Caco-2 (cell line): ENCODE measurements at regions not wholly inside any gene's neighbourhood (a gene's known extent, or its start where the extent isn't known, plus 50 kb on each side); places are given as distances from the start of the nearest gene placed in this dataset.

ENCODE experiments used
- BruUV-seq: library from RNA; stranded (reverse); fragments of 400-500 nt; replicated peaks from 2 replicates; lab custom pipeline; 2021; lab: Mats Ljungman, UMichigan
- CTCF ChIA-PET: fragments of 300-600 bp; sonication (Branson Sonifier 250); formaldehyde crosslinking; loops from one replicate; lab custom pipeline; 2022; ENCODE audit warnings: antibody characterized with exemption; lab: Charles Lee
- POLR2A ChIA-PET: fragments of 300-600 bp; sonication (Branson Sonifier 250); formaldehyde crosslinking; loops from one replicate; lab custom pipeline; 2022; ENCODE audit warnings: antibody characterized with exemption; lab: Charles Lee
- DNase-seq, 2 experiments: peaks; one replicate each; pipeline versions ENCODE4 v3.0.0 to v3.0.0-alpha.2; 2020 to 2022
- H3K27me3 ChIP-seq: replicated peaks from 2 replicates; pipeline ENCODE4 v1.6.0; 2011; ENCODE audit warnings: low read length; ENCODE audit not compliant: control insufficient read depth, insufficient read depth
- H3K36me3 ChIP-seq: 2 replicates; pipeline ENCODE4 v1.5.1; 2011; ENCODE audit warnings: low read length; ENCODE audit not compliant: control insufficient read depth, insufficient read depth
- H3K4me1 ChIP-seq: fragments of 250-450 bp; sonication (Bioruptor Pico); 2 replicates; pipeline ENCODE4 v1.5.1; 2020; ENCODE audit warnings: mild to moderate bottlenecking
- H3K4me3 ChIP-seq: 2 replicates; pipeline ENCODE4 v1.5.1; 2011; ENCODE audit warnings: low read depth, mild to moderate bottlenecking, control low read depth, low read length
- H3K9me3 ChIP-seq: fragments of 250-450 bp; sonication (Bioruptor Pico); 2 replicates; pipeline ENCODE4 v1.5.1; 2020; ENCODE audit warnings: mild to moderate bottlenecking, moderate library complexity
- H3K27ac Mint-ChIP-seq: one replicate; pipeline ENCODE4 v1.8.0; 2022; ENCODE audit warnings: mixed read lengths; ENCODE audit not compliant: unreplicated experiment
- H3K27me3 Mint-ChIP-seq: one replicate; pipeline ENCODE4 v1.8.0; 2022; ENCODE audit warnings: mixed read lengths; ENCODE audit not compliant: insufficient read depth, unreplicated experiment
- H3K36me3 Mint-ChIP-seq: one replicate; pipeline ENCODE4 v1.8.0; 2022; ENCODE audit warnings: mild to moderate bottlenecking, mixed read lengths; ENCODE audit not compliant: insufficient read depth, unreplicated experiment
- H3K4me1 Mint-ChIP-seq: one replicate; pipeline ENCODE4 v1.8.0; 2022; ENCODE audit warnings: low read depth, mixed read lengths; ENCODE audit not compliant: unreplicated experiment
- H3K4me3 Mint-ChIP-seq: one replicate; pipeline ENCODE4 v1.8.0; 2022; ENCODE audit warnings: mild to moderate bottlenecking, moderate library complexity, mixed read lengths; ENCODE audit not compliant: unreplicated experiment
- H3K9me3 Mint-ChIP-seq: one replicate; pipeline ENCODE4 v1.8.0; 2022; ENCODE audit warnings: mixed read lengths; ENCODE audit not compliant: unreplicated experiment
- CTCF ChIP-seq, 2 experiments: fragments of 200-600 bp in 1 of 2; IDR thresholded peaks; 1 replicate in 1 of 2; 2 replicates in 1 of 2; pipeline versions ENCODE4 v1.5.1 to v1.8.0; 2011 to 2022; ENCODE audit warnings: antibody characterized with exemption in 1 of 2, control low read depth in 1 of 2, inconsistent platforms in 1 of 2, low read depth in 1 of 2, low read length in 1 of 2, mild to moderate bottlenecking in 1 of 2, moderate library complexity in 1 of 2; ENCODE audit not compliant: insufficient read depth in 1 of 2, severe bottlenecking in 1 of 2, unreplicated experiment in 1 of 2
- intact Hi-C: fragments of 100-400 bp; cut with micrococcal nuclease; formaldehyde crosslinking; loops from one replicate; pipeline ENCODE4 v1.10.0; 2022; ENCODE audit not compliant: unreplicated experiment

GRCh38 chr17:31744511-31744951 is 114.5 kb downstream of the COPRS start:
- H3K4me1 Mint-ChIP-seq, result peaks cover 15% of the 10 kb centered on the region
- CTCF ChIA-PET, result no interaction called here

GRCh38 chr17:31743797-31744196 is 115.2 kb downstream of the COPRS start:
- Mint-ChIP-seq H3K27me3 (no peaks in the 10 kb centered on the region), H3K36me3 (no peaks in the 10 kb centered on the region), H3K9me3 (no peaks in the 10 kb centered on the region), H3K27ac (no peak overlapping the region), H3K4me3 (no peak overlapping the region), H3K4me1 (peaks cover 15% of the 10 kb centered on the region)
- intact Hi-C loops, result no loop called here
- Histone ChIP-seq H3K27me3 (no peaks in the 10 kb centered on the region), H3K4me3 (no peak overlapping the region), H3K9me3 (no peaks in the 10 kb centered on the region), H3K36me3 (no peaks in the 10 kb centered on the region), H3K4me1 (peaks cover 7% of the 10 kb centered on the region)
- TF ChIP-seq CTCF (IDR thresholded peaks at IDR 0.05; ENCODE audit: insufficient read depth in 1 of 2, low read depth in 1 of 2, low read length in 1 of 2, severe bottlenecking in 1 of 2, unreplicated experiment in 1 of 2), result no peak
- CTCF ChIA-PET, result no interaction called here
- DNase-seq, result no peak
- no TSS peak for BruUV-seq
- POLR2A ChIA-PET, result interaction anchor here (0.5 kb wide), 1 partner anchor 162 kb away, joined by 3 read pairs; no protein-coding TSS in a partner anchor

More at GRCh38 chr17:31744511-31744951, 114.5 kb downstream of the COPRS start:
- BruUV-seq, result no TSS peak
- H3K4me3 ChIP-seq, result no peak overlapping the region
- H3K9me3 ChIP-seq, result no peaks in the 10 kb centered on the region
- no peak for DNase-seq
- Mint-ChIP-seq H3K36me3 (no peaks in the 10 kb centered on the region), H3K27ac (no peak overlapping the region), H3K27me3 (no peaks in the 10 kb centered on the region), H3K4me3 (no peak overlapping the region), H3K9me3 (no peaks in the 10 kb centered on the region)
- no peaks in the 10 kb centered on the region for H3K36me3 ChIP-seq
- no peak for TF ChIP-seq CTCF (IDR thresholded peaks at IDR 0.05; ENCODE audit: insufficient read depth in 1 of 2, low read depth in 1 of 2, low read length in 1 of 2, severe bottlenecking in 1 of 2, unreplicated experiment in 1 of 2)
- peaks cover 7% of the 10 kb centered on the region for H3K4me1 ChIP-seq
- intact Hi-C loops, result no loop called here
- POLR2A ChIA-PET, result no interaction called here
- no peaks in the 10 kb centered on the region for H3K27me3 ChIP-seq

GRCh38 chr17:31741371-31741770 is 117.7 kb downstream of the COPRS start:
- Mint-ChIP-seq H3K27ac (no peak overlapping the region), H3K9me3 (no peaks in the 10 kb centered on the region), H3K36me3 (no peaks in the 10 kb centered on the region), H3K4me3 (no peak overlapping the region), H3K27me3 (no peaks in the 10 kb centered on the region), H3K4me1 (peaks cover 15% of the 10 kb centered on the region)
- intact Hi-C loops, result no loop called here
- Histone ChIP-seq H3K4me3 (no peak overlapping the region), H3K4me1 (no peaks in the 10 kb centered on the region), H3K9me3 (no peaks in the 10 kb centered on the region), H3K27me3 (no peaks in the 10 kb centered on the region), H3K36me3 (no peaks in the 10 kb centered on the region)
- POLR2A ChIA-PET, result no interaction called here
- no TSS peak for BruUV-seq
- CTCF ChIA-PET, result interaction anchor here (0.6 kb wide), 1 partner anchor 182 kb away, joined by 3 read pairs; no protein-coding TSS in a partner anchor
- no peak for DNase-seq
- TF ChIP-seq CTCF (IDR thresholded peaks at IDR 0.05; ENCODE audit: insufficient read depth in 1 of 2, low read depth in 1 of 2, low read length in 1 of 2, severe bottlenecking in 1 of 2, unreplicated experiment in 1 of 2), result no peak
